DND-41 (cell line): ENCODE measurements at regions not wholly inside any gene's neighbourhood (a gene's known extent, or its start where the extent isn't known, plus 50 kb on each side); places are given as distances from the start of the nearest gene placed in this dataset.

Experiments
- EZH2 ChIP-seq: IDR thresholded peaks from 3 replicates; pipeline ENCODE4 v1.6.1; 2012; ENCODE audit warnings: borderline replicate concordance, low read depth, mild to moderate bottlenecking, moderate library complexity, low read length, inconsistent platforms; ENCODE audit not compliant: severe bottlenecking
- TF ChIP-seq, protein P1 (sequence below): IDR thresholded peaks from 2 replicates; pipeline ENCODE4 v1.5.1; 2012; ENCODE audit warnings: borderline replicate concordance, low read length, moderate library complexity, mild to moderate bottlenecking; ENCODE audit not compliant: poor library complexity, severe bottlenecking; ENCODE audit errors: extremely low read depth

DNA sequence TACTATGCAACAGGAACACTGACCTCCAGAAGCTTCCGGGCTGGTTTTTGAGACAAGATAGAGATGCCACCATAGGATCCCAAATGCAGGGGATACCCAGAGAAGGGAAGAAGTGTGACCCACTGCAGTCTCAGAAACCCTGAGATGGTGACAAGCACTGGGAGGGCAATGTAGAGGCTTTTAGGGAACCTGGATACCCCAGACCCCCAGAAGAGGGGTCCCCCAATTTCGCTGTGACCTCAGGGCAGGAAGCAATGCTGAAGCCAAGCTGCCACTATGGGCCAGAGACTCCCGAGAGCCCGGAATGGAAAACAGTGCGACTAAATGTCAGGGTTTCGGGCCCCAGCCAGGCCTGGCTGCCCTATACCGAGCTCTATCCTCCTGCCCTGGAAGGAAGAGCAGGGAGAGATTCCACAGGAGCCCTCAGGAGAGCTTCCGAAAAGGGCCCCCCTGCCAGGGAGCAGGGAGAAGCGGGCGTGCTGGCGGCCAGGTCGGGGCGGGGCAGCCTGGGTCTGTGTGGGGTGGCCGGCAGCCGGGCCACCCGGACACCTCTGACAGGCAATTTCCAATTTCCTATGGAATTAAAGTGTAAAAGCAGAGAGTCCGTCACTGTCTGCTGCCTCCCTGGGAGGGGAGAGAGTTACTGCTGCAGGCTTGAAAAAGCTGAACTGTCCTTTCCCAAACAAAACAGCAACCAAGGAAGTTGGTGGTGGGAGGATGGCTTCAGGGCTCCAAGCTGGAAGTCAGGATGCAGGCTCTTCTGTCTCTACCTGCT, 154.2 kb downstream of the FGF18 start:
- TF ChIP-seq, protein P1, sequence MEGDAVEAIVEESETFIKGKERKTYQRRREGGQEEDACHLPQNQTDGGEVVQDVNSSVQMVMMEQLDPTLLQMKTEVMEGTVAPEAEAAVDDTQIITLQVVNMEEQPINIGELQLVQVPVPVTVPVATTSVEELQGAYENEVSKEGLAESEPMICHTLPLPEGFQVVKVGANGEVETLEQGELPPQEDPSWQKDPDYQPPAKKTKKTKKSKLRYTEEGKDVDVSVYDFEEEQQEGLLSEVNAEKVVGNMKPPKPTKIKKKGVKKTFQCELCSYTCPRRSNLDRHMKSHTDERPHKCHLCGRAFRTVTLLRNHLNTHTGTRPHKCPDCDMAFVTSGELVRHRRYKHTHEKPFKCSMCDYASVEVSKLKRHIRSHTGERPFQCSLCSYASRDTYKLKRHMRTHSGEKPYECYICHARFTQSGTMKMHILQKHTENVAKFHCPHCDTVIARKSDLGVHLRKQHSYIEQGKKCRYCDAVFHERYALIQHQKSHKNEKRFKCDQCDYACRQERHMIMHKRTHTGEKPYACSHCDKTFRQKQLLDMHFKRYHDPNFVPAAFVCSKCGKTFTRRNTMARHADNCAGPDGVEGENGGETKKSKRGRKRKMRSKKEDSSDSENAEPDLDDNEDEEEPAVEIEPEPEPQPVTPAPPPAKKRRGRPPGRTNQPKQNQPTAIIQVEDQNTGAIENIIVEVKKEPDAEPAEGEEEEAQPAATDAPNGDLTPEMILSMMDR, result no peak
- TF ChIP-seq EZH2, result no peak
